ENCODE measurements at regions not wholly inside any gene's neighbourhood (a gene's known extent, or its start where the extent isn't known, plus 50 kb on each side); places are given as distances from the start of the nearest gene placed in this dataset.
A peak's percentile ranks its signal among the peaks of the same experiment; 100 is the strongest.

DNA sequence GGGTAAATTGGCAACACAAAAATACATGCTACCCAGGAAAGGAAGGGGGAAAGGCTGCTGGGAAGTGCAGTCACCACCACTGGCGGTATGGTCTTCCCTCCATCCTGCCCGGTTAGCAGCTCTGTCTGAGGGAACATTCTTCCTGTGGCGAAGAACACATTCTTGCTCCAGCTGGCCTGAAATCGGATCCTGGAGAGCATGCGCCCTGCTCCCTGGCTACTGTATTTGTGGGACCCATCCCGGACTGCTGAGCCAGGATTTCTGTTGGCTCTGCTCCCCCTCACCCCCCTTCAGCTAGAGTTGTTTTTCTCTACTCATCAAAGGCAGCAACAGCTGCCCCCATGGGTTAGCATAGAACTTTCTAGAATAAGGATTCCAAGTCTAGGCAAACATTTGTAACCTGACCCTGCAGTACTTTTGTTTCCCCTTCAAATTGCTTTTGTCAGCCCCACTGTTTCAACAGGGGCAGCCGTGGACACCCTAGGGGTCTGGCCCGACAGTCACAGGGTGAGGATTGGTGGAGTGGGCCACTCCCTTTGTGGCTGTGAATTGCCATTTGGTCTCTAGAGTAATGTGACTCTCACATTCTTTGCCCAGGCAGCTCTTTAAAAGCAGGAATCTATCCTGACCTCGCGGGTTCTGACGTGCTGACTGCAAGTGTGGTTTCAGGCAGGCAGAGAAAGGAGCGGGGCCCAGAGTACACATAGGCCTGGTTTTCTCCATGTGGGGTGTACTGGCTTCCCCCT, 157.7 kb downstream of the TOMM20 start:
- peaks cover 21% of the 10 kb centered on the region for H3K4me1 ChIP-seq (ENCODE audit: control insufficient read depth, insufficient read depth, low read length)
- no peaks in the 10 kb centered on the region for H3K9me3 ChIP-seq (ENCODE audit: control insufficient read depth, low read length)
- ATAC-seq (peak; percentile 80 to 86), DNase-seq (peak; percentile 77 to 94 (median 90))
- H3K27me3 ChIP-seq (ENCODE audit: control insufficient read depth, insufficient read depth): no peaks in the 10 kb centered on the region
- H3K27ac ChIP-seq (ENCODE audit: low read length): peak overlapping the region; percentile 87
- WGBS: 33% methylated on average over 12 of the region's 12 CpGs
- no peak overlapping the region for H3K4me3 ChIP-seq (ENCODE audit: low read length)
- intact Hi-C loops (cut with DNase I): loop anchor here in 3 of 4 donors (10.0 kb wide), 3 partner anchors 106 to 356 kb away; partner anchors contain the start of gene IRF2BP2 (in 1 of the 3)

DNA sequence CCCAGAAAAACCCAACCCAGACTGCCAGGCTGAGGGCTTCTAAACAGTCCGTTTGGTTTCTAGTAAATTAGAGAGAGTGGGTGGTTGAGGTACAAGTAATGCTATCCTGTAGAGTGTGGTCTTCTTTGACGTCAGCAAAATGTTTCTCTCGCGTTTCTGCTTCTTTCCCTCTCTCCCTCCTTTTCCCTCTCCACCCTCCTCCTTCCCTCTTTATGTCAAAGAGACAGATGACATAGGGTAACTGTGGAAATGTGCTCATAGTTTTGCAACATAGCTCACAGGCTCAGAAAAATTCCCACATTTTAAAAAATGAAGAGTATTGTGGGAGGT, 158.3 kb downstream of the TOMM20 start:
- ATAC-seq (peak; percentile 44 to 62), DNase-seq (no peak)
- Histone ChIP-seq H3K4me1 (ENCODE audit: control insufficient read depth, insufficient read depth, low read length) (peaks cover 16% of the 10 kb centered on the region), H3K4me3 (ENCODE audit: low read length) (no peak overlapping the region), H3K27me3 (ENCODE audit: control insufficient read depth, insufficient read depth) (no peaks in the 10 kb centered on the region), H3K27ac (ENCODE audit: low read length) (peak overlapping the region; percentile 87), H3K9me3 (ENCODE audit: control insufficient read depth, low read length) (no peaks in the 10 kb centered on the region)
- intact Hi-C loops (cut with DNase I): loop anchor here in 3 of 4 donors (10.0 kb wide), 3 partner anchors 106 to 356 kb away; partner anchors contain the start of gene IRF2BP2 (in 1 of the 3)
- 22% methylated on average over 4 of the region's 4 CpGs for WGBS

DNA sequence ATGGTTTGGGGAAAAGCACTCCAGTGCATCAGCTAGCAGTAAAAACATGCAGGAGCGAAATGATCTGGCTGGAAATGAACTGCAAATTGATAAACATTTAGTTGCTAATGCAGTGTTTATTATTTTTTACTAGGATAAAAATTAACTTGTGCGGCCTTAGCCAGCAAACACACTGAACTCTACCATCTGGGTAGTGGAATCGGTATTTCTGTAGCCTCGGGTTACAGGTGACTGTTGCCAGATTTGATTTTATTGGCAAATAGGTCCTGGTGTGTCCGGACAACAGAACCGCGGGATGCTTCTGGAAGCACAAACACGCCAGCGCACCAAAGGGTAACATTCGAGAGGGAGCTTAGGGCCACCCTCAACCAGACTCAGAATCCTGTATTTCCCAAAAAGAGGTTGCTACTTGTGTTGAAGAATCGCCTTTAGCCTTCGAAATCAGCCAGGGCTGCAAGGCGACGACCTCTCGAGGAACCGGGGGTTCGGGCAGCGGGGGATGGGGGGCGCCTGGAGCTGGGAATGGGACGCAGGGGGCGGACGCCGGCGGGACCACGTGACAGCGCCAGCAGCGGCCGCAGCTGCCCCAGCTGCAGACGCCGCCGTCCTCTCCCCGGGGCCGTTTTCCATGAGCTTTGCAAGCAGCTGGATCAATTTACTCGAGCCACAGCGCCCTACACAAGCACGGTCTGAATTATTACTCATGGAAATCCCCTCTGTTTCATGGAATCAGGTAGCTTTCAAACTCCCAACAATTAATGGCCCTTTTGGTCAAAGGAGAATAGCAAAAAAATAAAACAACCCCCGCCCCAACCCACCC, 158.8 kb downstream of the TOMM20 start:
- peak; percentile 76 to 93 (median 90) for DNase-seq
- Histone ChIP-seq H3K9me3 (ENCODE audit: control insufficient read depth, low read length) (no peaks in the 10 kb centered on the region), H3K27me3 (ENCODE audit: control insufficient read depth, insufficient read depth) (no peaks in the 10 kb centered on the region), H3K4me1 (ENCODE audit: control insufficient read depth, insufficient read depth, low read length) (peaks cover 19% of the 10 kb centered on the region), H3K4me3 (ENCODE audit: low read length) (peak overlapping the region; percentile 12), H3K27ac (ENCODE audit: low read length) (peak overlapping the region; percentile 87)
- peak; percentile 64 to 75 for ATAC-seq
- 10% methylated on average over 37 of the region's 37 CpGs for WGBS
- intact Hi-C loops (cut with DNase I): loop anchor here in 3 of 4 donors (10.0 kb wide), 3 partner anchors 105 to 355 kb away; partner anchors contain the start of gene IRF2BP2 (in 1 of the 3)

DNA sequence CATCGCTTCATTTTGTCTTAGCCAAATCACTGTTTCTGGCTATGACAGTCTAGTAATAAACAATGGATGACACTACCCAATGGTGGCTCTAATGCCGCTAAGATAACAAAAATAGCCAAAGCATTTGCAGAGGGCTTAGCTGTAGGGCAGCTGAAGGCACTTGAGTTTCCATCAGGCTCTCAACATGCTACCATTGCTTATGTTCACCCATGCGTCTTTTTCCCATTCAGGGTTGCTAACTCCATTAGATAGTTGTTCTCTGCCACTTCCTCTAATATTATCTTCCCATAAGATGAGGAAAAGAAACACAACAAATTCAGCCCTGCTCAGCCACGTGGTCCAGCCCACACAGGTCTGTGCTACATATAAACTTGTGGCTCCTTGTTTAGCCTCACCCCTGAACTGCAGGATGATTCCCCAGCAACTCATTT, 159.6 kb downstream of the TOMM20 start:
- DNase-seq: no peak
- WGBS: 72% methylated on average over 4 of the region's 4 CpGs
- H3K27ac ChIP-seq (ENCODE audit: low read length): peak overlapping the region; percentile 45
- intact Hi-C loops (cut with DNase I): no loop called here
- no peaks in the 10 kb centered on the region for H3K27me3 ChIP-seq (ENCODE audit: control insufficient read depth, insufficient read depth)
- H3K4me3 ChIP-seq (ENCODE audit: low read length): no peak overlapping the region
- ATAC-seq: no peak
- H3K9me3 ChIP-seq (ENCODE audit: control insufficient read depth, low read length): no peaks in the 10 kb centered on the region
- H3K4me1 ChIP-seq (ENCODE audit: control insufficient read depth, insufficient read depth, low read length): peaks cover 20% of the 10 kb centered on the region

DNA sequence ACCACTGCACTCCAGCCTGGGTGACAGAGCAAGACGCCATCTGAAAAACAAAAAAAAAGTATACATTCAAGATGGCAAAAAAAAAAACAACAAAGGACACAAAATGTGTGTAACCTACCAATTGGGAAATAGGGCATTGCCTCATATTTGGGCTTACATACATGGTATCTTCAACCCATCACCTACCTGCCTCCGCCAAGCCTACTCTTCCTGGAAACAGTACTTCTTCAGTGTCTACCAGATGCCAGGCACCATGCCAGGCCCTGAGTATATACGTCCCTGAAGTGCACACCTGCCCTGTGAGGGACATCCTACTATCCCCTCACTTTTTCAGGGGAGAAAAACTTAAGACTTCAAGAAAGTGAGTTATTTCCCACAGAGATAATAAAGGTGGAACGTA, 160.2 kb downstream of the TOMM20 start:
- DNase-seq (no peak), ATAC-seq (no peak)
- no peak overlapping the region for H3K4me3 ChIP-seq (ENCODE audit: low read length)
- 87% methylated on average over 4 of the region's 4 CpGs for WGBS
- H3K4me1 ChIP-seq (ENCODE audit: control insufficient read depth, insufficient read depth, low read length): peaks cover 20% of the 10 kb centered on the region
- no peaks in the 10 kb centered on the region for H3K9me3 ChIP-seq (ENCODE audit: control insufficient read depth, low read length)
- intact Hi-C loops (cut with DNase I): no loop called here
- H3K27me3 ChIP-seq (ENCODE audit: control insufficient read depth, insufficient read depth): no peaks in the 10 kb centered on the region
- H3K27ac ChIP-seq (ENCODE audit: low read length): peak overlapping the region; percentile 34

DNA sequence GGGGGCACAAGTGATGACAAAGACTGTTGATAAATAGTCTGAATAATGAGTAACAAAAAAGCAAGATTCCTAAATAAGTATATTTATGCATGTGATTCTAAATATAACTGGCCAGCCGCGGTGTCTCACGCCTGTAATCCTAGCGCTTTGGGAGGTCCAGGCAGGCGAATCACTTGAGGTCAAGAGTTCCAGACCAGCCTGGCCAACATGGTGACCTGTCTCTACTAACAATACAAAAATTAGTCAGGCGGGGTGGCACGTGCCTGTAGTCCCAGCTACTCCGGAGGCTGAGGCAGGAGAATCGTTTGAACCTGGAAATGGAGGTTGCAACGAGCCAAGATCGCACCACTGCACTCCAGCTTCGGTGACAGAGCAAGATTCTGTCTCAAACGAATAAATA, 161.5 kb downstream of the TOMM20 start:
- peaks cover 23% of the 10 kb centered on the region for H3K4me1 ChIP-seq (ENCODE audit: control insufficient read depth, insufficient read depth, low read length)

DNA sequence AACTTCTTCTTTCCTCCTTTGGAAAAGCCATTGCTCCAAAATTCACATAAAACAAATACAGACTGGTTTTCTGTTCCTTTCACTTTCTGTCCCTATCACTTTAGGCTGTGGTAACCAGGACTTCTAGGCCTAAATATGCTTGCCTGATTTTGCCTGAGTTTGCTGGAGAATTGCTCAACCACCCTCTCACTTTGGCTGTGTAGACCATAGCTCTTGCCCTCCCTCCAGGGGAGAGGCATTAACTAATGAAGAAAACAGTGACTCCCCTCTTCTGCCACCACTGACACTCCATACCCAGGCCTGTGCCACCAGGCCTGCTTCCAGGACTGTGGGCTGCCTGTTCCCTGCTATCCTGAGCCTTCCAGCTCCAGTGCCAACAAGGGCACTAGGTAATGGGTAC, 163.5 kb downstream of the TOMM20 start:
- Histone ChIP-seq H3K27ac (ENCODE audit: low read length) (peak overlapping the region; percentile 29), H3K4me3 (ENCODE audit: low read length) (no peak overlapping the region), H3K9me3 (ENCODE audit: control insufficient read depth, low read length) (no peaks in the 10 kb centered on the region), H3K27me3 (ENCODE audit: control insufficient read depth, insufficient read depth) (no peaks in the 10 kb centered on the region), H3K4me1 (ENCODE audit: control insufficient read depth, insufficient read depth, low read length) (peaks cover 19% of the 10 kb centered on the region)
- DNase-seq (no peak), ATAC-seq (peak in 1 of 2 donors; percentile 5)
- intact Hi-C loops (cut with DNase I): no loop called here

More for the DNA sequence above, 161.5 kb downstream of the TOMM20 start:
- ATAC-seq (no peak), DNase-seq (no peak)
- H3K27me3 ChIP-seq (ENCODE audit: control insufficient read depth, insufficient read depth): no peaks in the 10 kb centered on the region
- no peak overlapping the region for H3K27ac ChIP-seq (ENCODE audit: low read length)
- no peak overlapping the region for H3K4me3 ChIP-seq (ENCODE audit: low read length)
- WGBS: 94% methylated on average over 13 of the region's 13 CpGs
- intact Hi-C loops (cut with DNase I): no loop called here
- no peaks in the 10 kb centered on the region for H3K9me3 ChIP-seq (ENCODE audit: control insufficient read depth, low read length)

DNA sequence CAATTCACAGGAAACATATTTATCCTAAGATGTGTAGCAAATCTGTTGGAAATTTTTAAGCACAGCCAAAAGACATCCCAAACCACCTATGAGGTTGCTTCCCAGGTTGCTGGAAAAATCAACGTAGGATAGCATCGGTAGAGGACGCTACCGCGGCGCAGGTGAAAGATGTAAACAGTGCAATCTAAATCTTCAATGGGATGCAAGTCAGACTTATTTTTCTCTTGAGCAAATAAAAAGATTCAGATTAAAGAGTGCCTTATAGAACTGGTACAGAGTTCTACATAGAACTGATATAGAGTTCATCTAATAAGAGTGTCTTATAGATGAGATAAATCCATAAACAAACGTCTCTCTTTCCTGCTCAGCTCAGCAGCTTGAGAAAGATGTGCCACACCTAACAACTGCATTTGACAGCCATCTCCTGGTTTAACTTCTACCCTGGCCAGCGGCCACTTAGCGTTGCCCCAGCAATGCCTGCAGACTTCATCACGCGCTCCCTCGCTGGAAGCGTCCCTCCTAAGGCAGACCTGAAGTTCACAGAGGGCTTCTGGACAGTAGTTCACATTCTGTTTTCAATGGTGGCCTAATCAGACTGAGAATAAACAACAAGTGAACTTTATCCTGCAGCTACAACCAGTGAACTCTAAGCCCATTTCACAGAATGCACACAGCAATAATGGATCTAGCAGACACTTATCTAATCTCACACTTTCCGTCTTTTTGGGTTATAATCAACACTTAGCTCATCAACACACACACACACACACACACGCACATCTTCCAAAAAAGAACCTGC, 164.5 kb downstream of the TOMM20 start:
- Histone ChIP-seq H3K27ac (ENCODE audit: low read length) (peak overlapping the region; percentile 47), H3K27me3 (ENCODE audit: control insufficient read depth, insufficient read depth) (no peaks in the 10 kb centered on the region), H3K9me3 (ENCODE audit: control insufficient read depth, low read length) (no peaks in the 10 kb centered on the region), H3K4me1 (ENCODE audit: control insufficient read depth, insufficient read depth, low read length) (peaks cover 18% of the 10 kb centered on the region), H3K4me3 (ENCODE audit: low read length) (no peak overlapping the region)
- ATAC-seq (peak; percentile 42 to 51), DNase-seq (peak; percentile 65 to 86 (median 79))
- 57% methylated on average over 15 of the region's 15 CpGs for WGBS
- intact Hi-C loops (cut with DNase I): loop anchor here in 1 of 4 donors (5.0 kb wide), 1 partner anchor 37 kb away; no protein-coding TSS in a partner anchor

DNA sequence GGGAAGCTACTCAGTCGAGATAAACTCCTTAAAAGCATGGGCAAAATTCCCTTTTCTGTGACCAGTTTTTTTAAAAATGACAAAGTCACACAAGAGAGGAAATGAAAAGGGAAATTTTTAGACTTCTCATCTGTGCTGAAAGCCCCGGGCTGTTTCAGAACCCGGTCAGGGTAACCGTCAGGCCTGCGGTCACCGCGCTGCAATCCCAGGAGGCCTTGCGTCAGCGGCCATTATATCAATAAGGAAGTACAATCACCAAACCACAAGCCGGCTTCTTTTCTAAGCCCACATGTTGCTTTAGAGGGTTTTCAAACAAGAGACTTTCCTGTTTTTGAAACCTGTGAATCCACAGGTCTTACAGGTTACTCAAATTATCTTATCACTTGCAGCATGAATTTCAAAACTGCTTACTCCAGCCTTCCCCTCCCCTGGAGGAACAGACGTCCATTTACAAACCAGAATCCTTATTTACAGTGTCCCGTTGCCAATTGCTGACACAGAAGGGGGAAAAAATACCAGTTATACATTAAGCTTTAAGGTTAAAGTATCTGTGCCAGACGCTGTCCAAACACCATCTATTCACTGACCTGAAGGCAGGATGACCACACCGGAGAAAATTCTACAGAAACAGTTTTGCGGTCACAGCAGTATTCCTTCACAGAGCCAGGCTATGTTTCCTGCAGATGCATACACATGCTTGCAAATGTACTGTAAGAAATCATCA, 165.3 kb downstream of the TOMM20 start:
- ATAC-seq (peak; percentile 43 to 48), DNase-seq (peak; percentile 85 to 94 (median 93))
- intact Hi-C loops (cut with DNase I): loop anchor here in 1 of 4 donors (5.0 kb wide), 1 partner anchor 36 kb away; no protein-coding TSS in a partner anchor
- WGBS: 37% methylated on average over 15 of the region's 15 CpGs
- H3K4me1 ChIP-seq (ENCODE audit: control insufficient read depth, insufficient read depth, low read length): peaks cover 14% of the 10 kb centered on the region
- H3K4me3 ChIP-seq (ENCODE audit: low read length): no peak overlapping the region
- no peaks in the 10 kb centered on the region for H3K9me3 ChIP-seq (ENCODE audit: control insufficient read depth, low read length)
- H3K27ac ChIP-seq (ENCODE audit: low read length): peak overlapping the region; percentile 62
- H3K27me3 ChIP-seq (ENCODE audit: control insufficient read depth, insufficient read depth): no peaks in the 10 kb centered on the region

Measured in right cardiac atrium (tissue), 5 donors.